ENCODE measurements at regions not wholly inside any gene's neighbourhood (a gene's known extent, or its start where the extent isn't known, plus 50 kb on each side); places are given as distances from the start of the nearest gene placed in this dataset.

DNA sequence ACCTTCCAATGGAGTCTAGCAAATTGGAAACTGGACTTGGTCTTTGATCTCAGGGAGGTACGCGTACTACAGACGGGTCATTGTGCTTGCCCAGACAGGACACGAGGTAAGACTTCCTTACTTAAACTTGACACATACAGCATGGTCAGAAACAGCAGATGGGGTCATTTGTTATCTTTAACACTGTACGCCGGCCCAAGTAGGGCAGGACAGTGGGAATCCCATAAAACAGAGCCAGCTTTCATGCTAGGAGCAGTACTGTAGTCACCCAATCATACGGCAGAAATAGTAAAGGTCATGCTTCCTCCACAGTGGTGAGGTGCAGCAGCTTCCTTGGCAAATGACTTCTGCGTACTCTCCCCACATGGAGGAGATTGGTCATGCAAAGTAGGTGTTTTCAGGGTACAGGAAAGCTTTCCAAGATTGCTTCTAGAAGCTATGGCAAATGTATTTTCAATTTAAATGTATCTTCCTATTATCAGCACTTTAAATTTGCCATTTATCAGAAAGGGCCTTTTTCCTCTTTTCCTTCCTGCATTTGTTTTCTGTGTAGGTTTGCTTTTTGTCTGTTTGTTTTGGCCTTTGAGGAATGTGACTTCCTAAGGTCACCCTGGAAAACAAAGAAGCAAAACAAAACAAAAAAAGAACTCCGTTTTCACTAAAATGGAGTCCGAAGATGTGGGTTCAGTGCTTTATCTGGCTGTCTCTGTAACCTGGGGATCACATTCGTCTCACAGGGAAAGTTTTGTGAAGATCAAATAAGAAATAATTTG lies 74.0 kb upstream of the DSG1 start:
- no peak for TF ChIP-seq CTCF (IDR thresholded peaks at IDR 0.05; ENCODE audit: low read depth, low read length)
- TF ChIP-seq POLR2A (IDR thresholded peaks at IDR 0.05; ENCODE audit: extremely low read depth, insufficient read length) = no peak
